ENCODE measurements at regions not wholly inside any gene's neighbourhood (a gene's known extent, or its start where the extent isn't known, plus 50 kb on each side); places are given as distances from the start of the nearest gene placed in this dataset.

DNA sequence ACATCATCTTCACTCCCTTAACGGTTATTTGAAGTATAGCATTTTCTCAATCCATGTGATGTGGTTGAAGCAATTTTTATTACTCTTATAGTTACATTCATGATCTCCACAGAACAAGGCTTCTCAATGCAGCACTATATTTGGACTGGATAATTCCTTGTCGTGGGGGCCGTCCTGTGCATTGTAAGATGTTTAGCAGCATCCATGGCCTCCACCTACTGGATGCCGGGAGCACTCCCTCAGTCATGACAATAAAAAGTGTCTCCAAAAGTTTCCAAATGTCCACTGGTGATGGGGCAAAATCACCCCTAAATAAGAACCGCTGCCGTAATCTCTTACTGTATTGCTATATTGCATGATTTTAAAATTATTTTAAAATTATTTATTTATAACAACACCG lies 110.6 kb upstream of the DDX18 start:
- DNase-seq (ENCODE audit: extremely low spot score): no peak
- CTCF ChIA-PET: no interaction called here
- POLR2A ChIA-PET: no interaction called here
- TF ChIP-seq, protein P1, sequence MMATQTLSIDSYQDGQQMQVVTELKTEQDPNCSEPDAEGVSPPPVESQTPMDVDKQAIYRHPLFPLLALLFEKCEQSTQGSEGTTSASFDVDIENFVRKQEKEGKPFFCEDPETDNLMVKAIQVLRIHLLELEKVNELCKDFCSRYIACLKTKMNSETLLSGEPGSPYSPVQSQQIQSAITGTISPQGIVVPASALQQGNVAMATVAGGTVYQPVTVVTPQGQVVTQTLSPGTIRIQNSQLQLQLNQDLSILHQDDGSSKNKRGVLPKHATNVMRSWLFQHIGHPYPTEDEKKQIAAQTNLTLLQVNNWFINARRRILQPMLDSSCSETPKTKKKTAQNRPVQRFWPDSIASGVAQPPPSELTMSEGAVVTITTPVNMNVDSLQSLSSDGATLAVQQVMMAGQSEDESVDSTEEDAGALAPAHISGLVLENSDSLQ (IDR thresholded peaks at IDR 0.05): no peak
- TF ChIP-seq ARNT (IDR thresholded peaks at IDR 0.05): no peak
- TF ChIP-seq SUZ12 (IDR thresholded peaks at IDR 0.05): no peak
- no peak for TF ChIP-seq FOXA1 (IDR thresholded peaks at IDR 0.05)
- no peak for TF ChIP-seq ELF4 (IDR thresholded peaks at IDR 0.05)
- TF ChIP-seq ZNF384 (IDR thresholded peaks at IDR 0.05): no peak
- no peak for TF ChIP-seq TARDBP (IDR thresholded peaks at IDR 0.05)
- TF ChIP-seq BHLHE40 (IDR thresholded peaks at IDR 0.05; ENCODE audit: borderline replicate concordance): no peak
- TF ChIP-seq NFRKB (IDR thresholded peaks at IDR 0.05): no peak
- TF ChIP-seq LEF1 (IDR thresholded peaks at IDR 0.05; ENCODE audit: borderline replicate concordance): no peak
- TF ChIP-seq FOXK2 (IDR thresholded peaks at IDR 0.05): no peak
- TF ChIP-seq L3MBTL2 (conservative IDR thresholded peaks at IDR 0.05): no peak
- TF ChIP-seq CTBP1 (IDR thresholded peaks at IDR 0.05; ENCODE audit: borderline replicate concordance): no peak
- no peak for TF ChIP-seq HDGF (IDR thresholded peaks at IDR 0.05; ENCODE audit: borderline replicate concordance)
- TF ChIP-seq SP1 (IDR thresholded peaks at IDR 0.05): no peak
- TF ChIP-seq FOXM1 (IDR thresholded peaks at IDR 0.05; ENCODE audit: borderline replicate concordance): no peak

DNA sequence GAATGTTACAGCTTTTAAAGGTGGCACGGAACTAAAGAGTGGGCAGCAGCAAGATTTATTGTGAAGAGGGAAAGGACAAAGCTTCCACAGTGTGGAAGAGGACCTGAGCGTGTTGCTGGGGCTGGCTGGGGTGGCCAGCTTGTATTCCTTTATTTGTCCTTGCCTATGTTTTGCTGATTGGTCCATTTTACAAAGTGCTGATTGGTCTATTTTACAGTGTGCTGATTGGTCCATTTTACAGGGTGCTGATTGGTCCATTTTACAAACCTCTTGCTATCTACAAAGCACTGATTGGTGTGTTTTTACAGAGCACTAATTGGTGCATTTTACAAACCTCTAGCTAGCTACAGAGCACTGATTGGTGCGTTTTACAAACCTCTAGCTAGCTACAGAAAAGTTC lies 109.7 kb upstream of the DDX18 start:
- POLR2A ChIA-PET: no interaction called here
- CTCF ChIA-PET: no interaction called here
- DNase-seq (ENCODE audit: extremely low spot score): no peak
- TF ChIP-seq, protein P1 (IDR thresholded peaks at IDR 0.05): no peak
- TF ChIP-seq ZNF384 (IDR thresholded peaks at IDR 0.05): no peak
- no peak for TF ChIP-seq BHLHE40 (IDR thresholded peaks at IDR 0.05; ENCODE audit: borderline replicate concordance)
- no peak for TF ChIP-seq SP1 (IDR thresholded peaks at IDR 0.05)
- no peak for TF ChIP-seq HDGF (IDR thresholded peaks at IDR 0.05; ENCODE audit: borderline replicate concordance)
- TF ChIP-seq NFRKB (IDR thresholded peaks at IDR 0.05): no peak
- no peak for TF ChIP-seq FOXA1 (IDR thresholded peaks at IDR 0.05)
- no peak for TF ChIP-seq TARDBP (IDR thresholded peaks at IDR 0.05)
- no peak for TF ChIP-seq FOXM1 (IDR thresholded peaks at IDR 0.05; ENCODE audit: borderline replicate concordance)
- TF ChIP-seq ARNT (IDR thresholded peaks at IDR 0.05): no peak
- TF ChIP-seq SUZ12 (IDR thresholded peaks at IDR 0.05): no peak

DNA sequence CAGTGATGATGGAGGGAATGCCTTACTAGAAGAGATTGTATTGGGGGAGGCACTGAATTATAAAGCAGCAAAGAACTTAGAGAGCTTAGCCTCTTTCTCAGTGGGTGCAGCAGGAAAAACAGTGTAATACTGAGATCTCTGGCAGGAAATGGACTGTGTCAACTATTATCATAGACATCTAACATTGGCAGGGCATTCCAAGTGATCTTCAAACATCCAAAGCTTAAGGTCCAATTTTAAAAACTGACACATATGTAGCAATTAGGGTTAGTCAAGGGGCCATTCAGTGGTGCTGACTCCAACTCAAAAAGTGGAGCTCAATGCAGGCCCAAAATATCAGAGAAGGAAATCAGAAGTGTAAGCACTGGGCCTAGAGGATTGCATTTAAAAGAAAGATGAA lies 106.6 kb upstream of the DDX18 start:
- CTCF ChIA-PET: no interaction called here
- POLR2A ChIA-PET: no interaction called here
- DNase-seq (ENCODE audit: extremely low spot score): no peak
- TF ChIP-seq SUZ12 (IDR thresholded peaks at IDR 0.05): no peak
- no peak for TF ChIP-seq BHLHE40 (IDR thresholded peaks at IDR 0.05; ENCODE audit: borderline replicate concordance)
- TF ChIP-seq NFRKB (IDR thresholded peaks at IDR 0.05): no peak
- no peak for TF ChIP-seq TARDBP (IDR thresholded peaks at IDR 0.05)
- no peak for TF ChIP-seq CTBP1 (IDR thresholded peaks at IDR 0.05; ENCODE audit: borderline replicate concordance)
- TF ChIP-seq, protein P1 (IDR thresholded peaks at IDR 0.05): no peak
- no peak for TF ChIP-seq FOXA1 (IDR thresholded peaks at IDR 0.05)
- no peak for TF ChIP-seq FOXM1 (IDR thresholded peaks at IDR 0.05; ENCODE audit: borderline replicate concordance)
- no peak for TF ChIP-seq ARNT (IDR thresholded peaks at IDR 0.05)
- TF ChIP-seq SP1 (IDR thresholded peaks at IDR 0.05): no peak
- TF ChIP-seq FOXK2 (IDR thresholded peaks at IDR 0.05): no peak
- no peak for TF ChIP-seq ZNF384 (IDR thresholded peaks at IDR 0.05)
- TF ChIP-seq HDGF (IDR thresholded peaks at IDR 0.05; ENCODE audit: borderline replicate concordance): no peak
- no peak for TF ChIP-seq LEF1 (IDR thresholded peaks at IDR 0.05; ENCODE audit: borderline replicate concordance)
- TF ChIP-seq L3MBTL2 (conservative IDR thresholded peaks at IDR 0.05): no peak
- no peak for TF ChIP-seq ELF4 (IDR thresholded peaks at IDR 0.05)

DNA sequence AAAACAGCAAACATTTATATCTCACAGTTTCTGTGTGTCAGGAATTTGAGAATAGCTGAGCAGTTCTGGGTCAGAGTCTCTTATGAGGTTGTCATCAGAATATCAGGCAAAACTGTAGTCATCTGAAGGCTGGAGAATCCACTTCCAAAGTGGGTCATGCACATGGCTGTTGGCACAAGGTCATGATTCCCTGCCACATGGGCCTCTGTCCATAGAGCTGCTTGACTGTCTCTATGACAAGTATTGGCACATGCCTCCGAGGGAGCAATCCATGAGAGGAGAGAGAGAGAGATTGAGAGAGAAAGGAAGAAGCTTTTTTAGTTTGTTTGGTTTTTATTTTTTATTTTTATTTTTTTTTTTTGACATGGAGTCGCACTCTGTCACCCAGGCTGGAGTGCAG lies 101.8 kb upstream of the DDX18 start:
- POLR2A ChIA-PET: no interaction called here
- DNase-seq (ENCODE audit: extremely low spot score): no peak
- CTCF ChIA-PET: no interaction called here
- no peak for TF ChIP-seq L3MBTL2 (conservative IDR thresholded peaks at IDR 0.05)
- TF ChIP-seq ARNT (IDR thresholded peaks at IDR 0.05): no peak
- no peak for TF ChIP-seq ZNF384 (IDR thresholded peaks at IDR 0.05)
- TF ChIP-seq LEF1 (IDR thresholded peaks at IDR 0.05; ENCODE audit: borderline replicate concordance): no peak
- no peak for TF ChIP-seq SP1 (IDR thresholded peaks at IDR 0.05)
- no peak for TF ChIP-seq FOXM1 (IDR thresholded peaks at IDR 0.05; ENCODE audit: borderline replicate concordance)
- TF ChIP-seq BHLHE40 (IDR thresholded peaks at IDR 0.05; ENCODE audit: borderline replicate concordance): no peak
- no peak for TF ChIP-seq FOXA1 (IDR thresholded peaks at IDR 0.05)
- TF ChIP-seq, protein P1 (IDR thresholded peaks at IDR 0.05): no peak
- TF ChIP-seq FOXK2 (IDR thresholded peaks at IDR 0.05): no peak
- TF ChIP-seq NFRKB (IDR thresholded peaks at IDR 0.05): no peak
- no peak for TF ChIP-seq TARDBP (IDR thresholded peaks at IDR 0.05)

DNA sequence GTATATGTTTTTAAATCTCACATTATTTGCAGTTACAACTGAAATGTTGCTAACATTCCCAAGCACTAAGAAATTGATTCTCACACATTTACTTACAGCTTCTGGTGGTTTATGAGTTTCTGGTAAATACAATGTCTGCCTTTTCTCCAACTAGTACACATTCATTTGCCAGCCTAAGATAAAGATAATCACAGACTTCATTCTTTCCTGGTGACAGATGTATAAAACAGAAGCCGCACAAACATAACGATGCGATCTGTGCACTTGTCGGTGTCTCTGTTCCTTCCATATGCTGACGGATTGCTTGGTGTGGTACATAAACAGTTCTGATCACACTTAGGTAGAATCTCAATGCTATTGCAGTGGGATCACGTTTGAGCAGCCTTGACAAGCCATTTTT lies 100.4 kb upstream of the DDX18 start:
- DNase-seq (ENCODE audit: extremely low spot score): no peak
- POLR2A ChIA-PET: no interaction called here
- TF ChIP-seq FOXM1 (IDR thresholded peaks at IDR 0.05; ENCODE audit: borderline replicate concordance) (no peak), L3MBTL2 (conservative IDR thresholded peaks at IDR 0.05) (no peak), NFRKB (IDR thresholded peaks at IDR 0.05) (no peak), FOXA1 (IDR thresholded peaks at IDR 0.05) (no peak), CTBP1 (IDR thresholded peaks at IDR 0.05; ENCODE audit: borderline replicate concordance) (no peak), HDGF (IDR thresholded peaks at IDR 0.05; ENCODE audit: borderline replicate concordance) (no peak), SP1 (IDR thresholded peaks at IDR 0.05) (no peak), ZNF384 (IDR thresholded peaks at IDR 0.05) (no peak), LEF1 (IDR thresholded peaks at IDR 0.05; ENCODE audit: borderline replicate concordance) (no peak), TARDBP (IDR thresholded peaks at IDR 0.05) (no peak)
- TF ChIP-seq, protein P1 (IDR thresholded peaks at IDR 0.05): no peak
- CTCF ChIA-PET: no interaction called here

Data from HEK293T (cell line).